Hematopoietic multipotent progenitor cell treated with erythropoietin and hydrocortisone succinate and interleukin-3 and kit ligand, for 15 days (in vitro differentiated cells): ENCODE measurements at regions not wholly inside any gene's neighbourhood (a gene's known extent, or its start where the extent isn't known, plus 50 kb on each side); places are given as distances from the start of the nearest gene placed in this dataset.

Source experiments
- DNase-seq: peaks from one replicate; pipeline ENCODE4 v3.0.0-alpha.2; 2015; ENCODE audit warnings: low spot score

DNA sequence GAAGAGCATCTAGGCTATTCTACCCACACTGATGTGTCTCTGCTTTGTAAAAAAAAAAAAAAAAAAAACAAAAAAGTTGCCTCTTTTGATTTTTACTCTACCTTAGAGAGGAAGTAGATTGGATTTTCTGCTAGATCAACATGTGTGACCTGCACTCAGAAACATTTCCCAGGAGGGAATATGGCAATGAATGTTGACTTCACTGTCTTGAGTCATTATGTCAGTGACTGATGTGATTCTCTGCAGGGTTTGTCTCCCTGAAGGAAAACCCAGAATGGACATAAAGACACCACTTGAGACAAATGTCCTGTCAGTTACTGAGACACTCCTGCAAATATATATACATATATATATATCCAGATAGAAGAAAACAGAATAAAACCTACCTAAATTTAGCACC, 370.3 kb downstream of the BMPER start:
- no peak for DNase-seq

GRCh38 chr7:34277016-34277802, 371.9 kb downstream of the BMPER start:
- no peak for DNase-seq

DNA sequence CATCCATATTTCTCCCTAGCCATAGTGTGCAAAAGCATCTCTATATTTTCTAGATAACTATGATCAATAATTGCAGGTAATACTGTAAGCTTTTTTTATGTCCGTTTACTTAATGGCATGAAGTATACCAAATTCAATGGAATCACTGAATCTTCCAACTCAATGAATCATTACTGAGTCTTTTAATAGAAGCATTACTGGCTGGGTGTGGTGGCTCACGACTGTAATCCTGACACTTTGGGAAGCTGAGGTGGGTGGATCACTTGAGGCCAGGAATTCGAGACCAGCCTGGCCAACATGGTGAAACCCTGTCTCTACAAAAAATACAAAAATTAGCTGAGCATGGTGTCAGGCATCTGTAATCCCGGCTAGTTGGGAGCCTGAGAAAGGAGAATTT, 372.5 kb downstream of the BMPER start:
- DNase-seq, result no peak

GRCh38 chr7:34281260-34281659, 375.9 kb downstream of the BMPER start:
- no peak for DNase-seq

GRCh38 chr7:34282271-34282670, 375.7 kb upstream of the NPSR1 start:
- no peak for DNase-seq

GRCh38 chr7:34296663-34297062, 361.4 kb upstream of the NPSR1 start:
- no peak for DNase-seq

DNA sequence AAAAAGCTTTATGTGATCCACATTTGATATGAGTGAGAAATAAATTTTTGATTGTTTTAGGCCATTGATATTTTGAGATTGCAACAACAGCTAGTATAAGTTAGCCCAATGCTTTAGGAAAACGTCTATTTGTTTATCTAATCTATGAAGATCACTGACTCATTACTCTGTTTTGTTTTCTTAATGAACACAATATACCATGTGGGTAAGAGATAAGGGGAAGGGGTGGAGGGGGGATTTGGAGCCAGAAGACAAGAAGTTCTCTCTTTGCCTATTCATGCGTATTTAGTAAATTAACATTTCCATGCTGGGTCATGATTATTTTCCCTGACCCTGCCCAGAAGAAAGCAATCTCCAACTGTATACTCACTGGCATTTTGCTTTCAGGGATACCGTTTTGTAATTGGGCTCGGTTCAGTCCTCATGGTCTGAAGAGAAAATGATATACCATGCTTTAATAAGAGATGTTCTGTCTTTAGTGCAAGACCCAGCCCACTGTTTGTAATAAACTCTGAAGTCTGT, 359.5 kb upstream of the NPSR1 start:
- no peak for DNase-seq

GRCh38 chr7:34299066-34299465, 359.0 kb upstream of the NPSR1 start:
- DNase-seq, result no peak

DNA sequence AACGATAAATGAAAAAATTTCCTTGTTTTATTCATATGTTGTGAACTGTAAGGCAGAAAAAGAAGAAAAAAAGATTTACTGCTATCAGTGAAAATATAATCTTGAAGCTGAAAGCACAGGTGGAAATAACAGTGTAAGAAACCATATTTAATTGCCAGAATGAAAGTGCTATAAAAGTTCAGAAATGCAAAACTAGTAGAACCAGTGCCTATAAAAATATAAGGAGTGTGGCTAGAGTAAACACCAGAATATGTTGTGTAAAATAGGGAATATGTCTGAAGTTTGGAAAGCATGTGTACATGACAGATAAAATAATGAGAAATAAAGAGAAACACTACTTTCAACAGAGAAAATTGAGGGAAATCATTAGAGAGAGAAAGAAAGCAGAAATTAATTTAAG, 350.5 kb upstream of the NPSR1 start:
- DNase-seq, result no peak

- DNase-seq, result no peak
Observed at GRCh38 chr7:34308595-34308994, 349.4 kb upstream of the NPSR1 start.

- no peak for DNase-seq
Observed at GRCh38 chr7:34309116-34309515, 348.9 kb upstream of the NPSR1 start.

DNA sequence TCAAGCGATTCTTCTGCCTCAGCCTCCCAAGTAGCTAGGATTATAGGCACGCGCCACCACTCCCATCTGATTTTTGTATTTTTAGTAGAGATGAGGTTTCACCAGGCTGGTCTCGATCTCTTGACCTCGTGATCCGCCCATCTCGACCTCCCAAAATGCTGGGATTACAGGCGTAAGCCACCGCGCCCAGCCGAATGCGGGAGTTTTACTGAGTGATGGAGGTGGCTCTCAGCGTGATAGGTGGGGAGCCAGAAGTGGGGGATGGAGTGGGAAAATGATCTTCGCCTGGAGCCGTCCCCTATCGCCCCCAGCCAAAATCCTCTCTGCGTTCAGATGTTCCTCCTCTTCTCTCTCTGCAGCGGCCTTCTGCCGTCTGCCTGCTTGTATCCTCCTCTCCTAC, 348.4 kb upstream of the NPSR1 start:
- no peak for DNase-seq

DNA sequence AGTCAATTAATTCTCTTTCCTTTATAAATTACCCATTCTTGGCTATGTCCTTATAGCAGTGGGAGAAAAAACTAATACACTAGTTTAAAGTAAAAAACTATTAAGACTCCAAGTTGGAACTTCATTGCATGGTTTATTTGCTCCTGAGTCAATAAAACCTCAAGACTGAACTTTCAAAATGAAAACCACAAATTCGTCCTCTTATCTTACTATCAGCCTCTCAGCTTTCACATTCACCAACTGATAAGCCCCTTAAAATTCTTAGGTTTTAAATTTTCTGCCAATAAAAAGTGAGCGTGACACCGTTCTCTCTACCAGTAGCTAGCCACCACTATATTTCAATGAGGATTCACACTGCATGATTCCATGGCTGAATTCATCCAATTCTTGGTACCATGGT, 346.4 kb upstream of the NPSR1 start:
- no peak for DNase-seq

DNA sequence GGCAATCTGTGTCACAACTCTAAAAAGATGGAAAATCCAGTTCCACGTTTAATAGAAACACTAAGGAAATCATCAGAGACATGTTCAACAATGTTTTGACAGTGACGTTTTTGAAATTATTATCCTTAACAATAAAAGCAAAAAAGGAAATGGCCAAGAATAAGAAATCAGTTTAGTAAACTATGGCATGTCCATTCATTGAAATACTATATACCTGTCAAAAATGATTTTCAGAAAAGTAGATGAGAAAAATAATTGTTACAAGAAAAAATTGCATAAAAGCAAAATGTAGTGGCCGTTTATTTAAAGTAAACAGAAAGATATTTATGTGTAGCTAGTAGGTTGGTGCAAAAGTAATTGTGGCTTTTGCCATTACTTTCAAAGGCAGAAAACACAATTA, 345.4 kb upstream of the NPSR1 start:
- no peak for DNase-seq

GRCh38 chr7:34313289-34313688, 344.7 kb upstream of the NPSR1 start:
- DNase-seq, result no peak

GRCh38 chr7:34315032-34315431, 343.0 kb upstream of the NPSR1 start:
- DNase-seq, result no peak

GRCh38 chr7:34317039-34317438, 341.0 kb upstream of the NPSR1 start:
- no peak for DNase-seq

GRCh38 chr7:34320412-34320811, 337.6 kb upstream of the NPSR1 start:
- no peak for DNase-seq

DNA sequence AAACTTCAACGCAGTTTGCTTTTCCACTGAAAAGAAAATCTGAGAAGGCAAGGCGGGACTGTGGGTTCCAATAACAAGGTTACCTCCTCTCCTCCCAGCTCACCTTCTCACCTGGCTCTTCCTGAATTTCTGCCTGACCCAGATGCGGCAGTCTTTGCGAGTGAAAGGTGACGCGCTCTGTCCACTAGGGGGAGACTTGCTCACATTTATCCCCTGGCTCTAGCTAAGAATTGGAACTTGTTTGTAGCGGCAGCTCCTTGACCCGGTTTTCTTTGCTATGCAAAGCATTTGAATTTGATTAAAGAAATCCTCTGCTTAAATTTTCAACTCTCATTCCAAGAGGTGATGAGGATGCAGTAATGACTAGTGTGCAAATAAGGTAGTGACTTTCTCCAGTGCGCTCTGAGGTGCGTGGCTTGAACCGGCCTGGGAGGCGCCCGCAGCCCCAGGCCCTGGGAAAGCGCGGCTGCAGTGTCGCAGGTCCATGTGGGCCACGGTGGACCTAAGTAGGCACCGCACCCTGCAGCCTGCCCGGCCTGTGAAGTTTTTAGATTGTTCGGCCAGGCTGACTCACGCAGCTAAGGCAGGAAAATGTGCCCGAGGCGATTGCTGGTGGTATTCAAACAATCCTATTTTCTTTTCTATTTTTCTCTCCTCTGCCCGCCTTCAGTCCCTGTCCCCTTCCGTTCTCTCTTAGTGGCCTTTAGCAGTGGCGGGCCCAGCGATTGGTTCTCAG, 336.9 kb upstream of the NPSR1 start:
- DNase-seq, result peak; percentile 12

DNA sequence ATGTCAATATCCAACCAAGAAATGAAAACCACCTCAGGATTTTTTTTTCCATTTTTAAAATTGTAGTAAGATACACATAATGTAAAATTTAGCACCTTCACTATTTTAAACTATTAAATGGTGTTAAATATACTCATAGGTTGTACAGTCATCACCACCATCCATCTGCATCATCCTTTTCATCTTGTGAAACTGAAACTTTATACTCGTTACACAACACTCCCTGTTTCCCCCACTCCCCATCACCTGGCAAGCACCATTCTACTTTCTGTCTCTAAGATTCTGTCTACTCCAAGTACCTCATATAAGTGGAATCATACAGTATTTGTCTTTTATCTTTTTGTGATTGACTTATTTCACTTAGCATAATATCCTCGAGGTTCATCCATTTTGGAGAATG, 335.2 kb upstream of the NPSR1 start:
- no peak for DNase-seq

DNA sequence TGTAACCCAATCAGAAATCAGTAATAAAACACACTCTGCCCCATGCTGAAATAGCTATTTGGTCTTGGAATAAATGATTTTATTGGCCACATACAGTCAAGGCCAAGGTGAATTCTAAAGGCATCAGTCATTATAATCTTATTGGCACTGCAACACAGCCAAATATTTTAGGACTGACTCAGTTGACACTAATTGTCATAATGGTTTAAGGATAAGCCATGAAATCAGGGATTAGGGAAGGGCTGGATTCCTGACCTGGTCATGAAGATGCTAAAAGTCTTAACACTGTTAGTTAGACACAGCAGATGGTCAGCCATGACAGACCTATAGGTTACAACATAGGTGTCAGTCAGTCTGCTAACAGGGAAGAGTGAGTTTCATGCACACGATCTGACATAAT, 330.3 kb upstream of the NPSR1 start:
- DNase-seq, result no peak

DNA sequence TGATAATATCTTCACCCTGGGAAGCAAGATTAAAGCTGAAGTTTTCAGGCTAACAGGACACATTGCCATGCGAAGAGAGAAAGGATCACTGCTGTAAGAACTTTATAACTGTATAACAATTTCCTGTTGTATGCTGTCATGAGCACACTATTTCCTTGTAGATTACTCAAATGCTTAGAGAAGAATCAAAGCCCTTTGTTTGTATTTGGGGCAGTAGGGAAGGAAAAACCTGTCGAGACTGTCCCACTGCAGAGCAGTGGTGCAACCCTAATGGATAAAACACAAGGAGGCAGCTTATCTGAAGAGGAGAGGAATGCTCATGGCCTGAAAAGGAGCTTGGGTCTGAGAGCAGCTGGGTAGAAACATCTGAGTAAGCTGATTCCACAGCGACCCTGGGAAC, 327.7 kb upstream of the NPSR1 start:
- no peak for DNase-seq

DNA sequence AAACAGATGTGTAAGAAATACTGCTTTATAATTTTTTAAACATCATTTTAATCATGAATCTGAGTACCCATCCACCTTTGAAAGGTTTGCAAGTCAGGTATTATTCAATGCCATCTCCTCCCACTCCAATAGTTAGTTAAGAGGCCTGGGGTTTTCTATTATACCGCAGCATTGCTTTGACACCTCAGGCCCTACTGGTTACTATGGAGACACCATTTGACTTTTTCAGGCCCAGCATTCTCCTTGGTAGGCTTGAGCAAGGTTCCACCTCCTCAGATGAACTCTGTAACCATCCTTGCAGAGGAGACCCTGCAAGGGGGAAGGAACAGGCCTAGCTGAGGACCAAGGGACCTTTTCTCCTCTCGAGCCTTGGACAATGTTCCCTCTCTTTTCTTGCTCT, 326.9 kb upstream of the NPSR1 start:
- no peak for DNase-seq

GRCh38 chr7:34332006-34332405, 326.0 kb upstream of the NPSR1 start:
- DNase-seq, result no peak
